ENCODE measurements at regions not wholly inside any gene's neighbourhood (a gene's known extent, or its start where the extent isn't known, plus 50 kb on each side); places are given as distances from the start of the nearest gene placed in this dataset.

- DNase-seq (ENCODE audit: low read depth) = peak; percentile 9
- no peak for TF ChIP-seq CTCF (IDR thresholded peaks at IDR 0.05; ENCODE audit: insufficient read depth, low read depth, low read length, missing control alignments)
- H3K4me3 ChIP-seq (ENCODE audit: low read length) = no peak overlapping the region
These were observed 122.9 kb upstream of the KCNH8 start for GRCh38 chr3:19025441-19025840.

- DNase-seq (ENCODE audit: low read depth) = no peak
- H3K4me3 ChIP-seq (ENCODE audit: low read length) = no peak overlapping the region
These were observed 125.8 kb upstream of the KCNH8 start for GRCh38 chr3:19022546-19022945.

DNA sequence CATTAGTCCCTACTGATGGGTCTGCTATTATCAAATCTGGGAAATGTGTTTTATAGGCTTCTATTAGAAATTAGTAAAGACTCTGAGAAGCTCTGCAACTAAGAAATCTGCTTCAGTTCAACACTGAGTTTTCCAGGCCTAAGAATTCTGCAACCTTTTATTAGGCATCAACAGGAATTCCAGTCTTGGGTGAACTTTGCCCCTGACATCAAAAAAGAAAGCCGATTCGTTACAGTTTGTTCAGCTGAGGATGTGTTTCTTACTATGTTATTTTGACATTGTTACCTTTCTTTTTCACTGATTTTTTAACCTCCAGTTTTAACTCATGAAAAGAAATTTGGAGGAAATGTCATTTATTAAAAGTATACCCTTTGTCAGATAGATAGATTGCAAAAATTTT lies 131.5 kb upstream of the KCNH8 start:
- H3K4me3 ChIP-seq (ENCODE audit: low read length) = no peak overlapping the region
- DNase-seq (ENCODE audit: low read depth) = no peak
- TF ChIP-seq CTCF (IDR thresholded peaks at IDR 0.05; ENCODE audit: insufficient read depth, low read depth, low read length, missing control alignments) = no peak

More at GRCh38 chr3:19022546-19022945, 125.8 kb upstream of the KCNH8 start:
- TF ChIP-seq CTCF (IDR thresholded peaks at IDR 0.05; ENCODE audit: insufficient read depth, low read depth, low read length, missing control alignments) = no peak

DNA sequence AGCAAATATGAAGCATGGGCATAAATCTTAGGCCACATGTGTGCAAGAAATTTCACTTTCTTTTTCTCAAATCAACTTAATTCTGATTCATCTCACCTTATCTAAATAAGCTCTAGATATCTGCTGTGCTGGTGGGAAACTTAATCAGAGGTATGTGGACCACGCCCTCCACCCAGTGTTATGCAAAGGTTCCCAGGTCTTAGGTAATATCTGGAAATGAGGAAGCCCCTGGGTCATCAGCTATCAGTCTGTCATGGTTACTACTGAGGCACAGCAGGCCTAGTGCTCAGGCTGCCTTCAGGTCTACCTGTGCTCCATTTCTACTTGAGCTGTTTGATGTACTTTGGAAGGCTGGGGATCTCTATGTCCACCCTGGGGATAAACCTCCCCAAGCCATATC lies 134.4 kb upstream of the KCNH8 start:
- no peak for TF ChIP-seq CTCF (IDR thresholded peaks at IDR 0.05; ENCODE audit: insufficient read depth, low read depth, low read length, missing control alignments)
- H3K4me3 ChIP-seq (ENCODE audit: low read length) = no peak overlapping the region

DNA sequence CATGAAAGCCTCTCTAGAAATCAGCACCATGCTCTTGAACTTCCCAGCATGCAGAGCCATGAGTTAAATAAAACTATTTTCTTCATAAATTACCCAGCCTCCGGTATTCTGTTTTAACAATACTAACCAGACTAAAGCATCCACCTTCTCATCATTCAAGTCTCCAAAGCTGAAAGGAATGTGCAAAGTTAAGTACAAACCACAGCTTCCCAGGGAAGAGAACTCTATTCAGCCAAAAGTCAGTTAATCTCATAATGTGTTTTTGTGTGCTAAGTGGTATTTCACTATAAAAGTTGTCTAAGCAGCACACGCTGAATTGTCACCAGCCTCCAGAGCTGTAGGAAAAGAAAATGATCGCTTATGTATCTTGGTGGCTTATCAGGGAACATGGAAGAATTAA lies 135.5 kb upstream of the KCNH8 start:
- no peak overlapping the region for H3K4me3 ChIP-seq (ENCODE audit: low read length)
- no peak for DNase-seq (ENCODE audit: low read depth)
- no peak for TF ChIP-seq CTCF (IDR thresholded peaks at IDR 0.05; ENCODE audit: insufficient read depth, low read depth, low read length, missing control alignments)

More for the DNA sequence above, 134.4 kb upstream of the KCNH8 start:
- DNase-seq (ENCODE audit: low read depth) = peak; percentile 2

DNA sequence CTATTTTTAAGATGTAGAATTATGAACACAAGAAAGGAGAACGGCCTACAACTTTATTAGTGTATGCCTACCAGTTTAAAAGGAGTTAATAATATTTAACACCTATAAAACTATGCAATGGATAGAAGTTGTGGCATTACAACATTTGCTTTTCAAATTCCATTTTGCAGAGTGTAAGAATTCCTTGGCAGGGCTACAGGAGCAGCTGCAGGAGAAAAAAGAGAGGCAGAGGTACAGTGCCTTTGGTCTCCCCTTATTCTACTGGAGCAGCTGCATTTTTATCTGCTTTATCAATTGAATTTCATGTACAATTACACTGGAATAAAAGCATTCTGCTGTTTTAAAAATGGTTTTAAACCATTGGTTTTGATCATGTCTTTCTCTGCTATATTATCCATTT lies 145.7 kb upstream of the KCNH8 start:
- no peak for TF ChIP-seq CTCF (IDR thresholded peaks at IDR 0.05; ENCODE audit: insufficient read depth, low read depth, low read length, missing control alignments)
- no peak for DNase-seq (ENCODE audit: low read depth)
- H3K4me3 ChIP-seq (ENCODE audit: low read length) = no peak overlapping the region

DNA sequence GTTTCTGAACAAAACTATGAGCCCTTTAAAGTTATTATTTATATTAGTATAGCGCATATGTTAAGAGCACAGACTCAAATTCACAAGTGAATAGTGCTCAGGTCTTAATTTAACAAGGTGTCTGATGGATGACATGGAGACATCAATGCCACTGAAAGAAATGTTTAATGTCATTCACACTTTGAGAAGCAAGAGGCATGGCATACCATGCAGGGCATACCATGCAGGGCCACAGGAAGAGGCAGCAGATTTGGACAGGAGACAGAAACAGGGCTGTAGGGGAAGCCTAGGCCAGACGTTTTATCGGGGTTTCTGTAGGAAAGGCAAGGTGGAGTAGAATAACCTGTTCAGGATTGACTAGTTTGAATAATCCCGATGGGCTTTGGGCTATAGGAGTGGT lies 150.2 kb upstream of the KCNH8 start:
- no peak for TF ChIP-seq CTCF (IDR thresholded peaks at IDR 0.05; ENCODE audit: insufficient read depth, low read depth, low read length, missing control alignments)
- no peak overlapping the region for H3K4me3 ChIP-seq (ENCODE audit: low read length)
- no peak for DNase-seq (ENCODE audit: low read depth)

Data from epithelial cell of esophagus (primary cell).